Omental fat pad (tissue), 3 donors: ENCODE measurements at regions not wholly inside any gene's neighbourhood (a gene's known extent, or its start where the extent isn't known, plus 50 kb on each side); places are given as distances from the start of the nearest gene placed in this dataset.

Experiments
- ATAC-seq: fragments of 150-250 bp; one replicate; pipeline ENCODE4 v1.9.1; 2016; ENCODE audit warnings: mild to moderate bottlenecking, moderate library complexity; ENCODE audit not compliant: low FRiP score
- DNase-seq: peaks from one replicate; pipeline ENCODE4 v3.0.0-alpha.2; 2019; ENCODE audit warnings: low spot score
- TF ChIP-seq, protein P1 (sequence below), 3 donors: fragments of 450-650 bp; IDR thresholded peaks; one replicate each; pipeline ENCODE4 v1.5.1; 2016 to 2017; ENCODE audit warnings: antibody characterized with exemption in 3 of 3, mild to moderate bottlenecking in 3 of 3, moderate library complexity in 2 of 3

DNA sequence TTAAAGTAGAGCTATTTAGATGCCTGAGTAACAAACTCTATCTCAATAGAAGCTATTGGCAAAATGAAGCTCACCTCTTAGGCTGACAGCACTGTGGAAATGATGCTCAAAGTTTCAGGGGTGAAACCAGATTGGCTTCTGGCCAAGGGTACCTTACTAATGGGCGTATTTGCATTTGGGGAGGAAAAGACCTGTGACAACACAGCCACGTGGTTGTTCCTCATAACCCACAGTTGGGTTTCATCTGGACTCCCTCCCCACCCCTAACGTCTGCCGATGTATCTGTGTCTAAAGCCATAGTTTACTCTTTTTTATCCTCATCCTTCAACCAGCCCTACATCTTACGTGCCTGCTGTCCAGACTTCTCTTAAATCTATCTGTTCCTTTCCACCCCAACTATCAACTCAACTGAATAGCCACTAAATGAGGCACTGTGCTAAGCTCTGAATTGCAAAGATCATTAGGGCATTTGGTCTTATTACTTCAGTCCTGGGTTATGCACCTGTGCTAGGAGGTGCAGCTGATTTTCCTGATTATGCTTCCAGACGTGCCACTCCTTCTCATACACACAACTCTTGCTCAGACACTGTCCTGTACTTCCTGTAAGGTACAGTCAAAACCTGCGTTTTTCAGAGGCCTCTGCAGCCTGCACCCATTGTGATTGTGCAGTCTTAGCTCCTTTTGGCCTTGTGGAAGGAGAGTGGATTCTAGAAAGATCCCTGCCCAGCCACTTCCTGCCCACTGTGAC is 80.6 kb upstream of the ARMC2 start:
- ATAC-seq (no peak), DNase-seq (no peak)
- TF ChIP-seq, protein P1, sequence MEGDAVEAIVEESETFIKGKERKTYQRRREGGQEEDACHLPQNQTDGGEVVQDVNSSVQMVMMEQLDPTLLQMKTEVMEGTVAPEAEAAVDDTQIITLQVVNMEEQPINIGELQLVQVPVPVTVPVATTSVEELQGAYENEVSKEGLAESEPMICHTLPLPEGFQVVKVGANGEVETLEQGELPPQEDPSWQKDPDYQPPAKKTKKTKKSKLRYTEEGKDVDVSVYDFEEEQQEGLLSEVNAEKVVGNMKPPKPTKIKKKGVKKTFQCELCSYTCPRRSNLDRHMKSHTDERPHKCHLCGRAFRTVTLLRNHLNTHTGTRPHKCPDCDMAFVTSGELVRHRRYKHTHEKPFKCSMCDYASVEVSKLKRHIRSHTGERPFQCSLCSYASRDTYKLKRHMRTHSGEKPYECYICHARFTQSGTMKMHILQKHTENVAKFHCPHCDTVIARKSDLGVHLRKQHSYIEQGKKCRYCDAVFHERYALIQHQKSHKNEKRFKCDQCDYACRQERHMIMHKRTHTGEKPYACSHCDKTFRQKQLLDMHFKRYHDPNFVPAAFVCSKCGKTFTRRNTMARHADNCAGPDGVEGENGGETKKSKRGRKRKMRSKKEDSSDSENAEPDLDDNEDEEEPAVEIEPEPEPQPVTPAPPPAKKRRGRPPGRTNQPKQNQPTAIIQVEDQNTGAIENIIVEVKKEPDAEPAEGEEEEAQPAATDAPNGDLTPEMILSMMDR (IDR thresholded peaks at IDR 0.05): no peak

DNA sequence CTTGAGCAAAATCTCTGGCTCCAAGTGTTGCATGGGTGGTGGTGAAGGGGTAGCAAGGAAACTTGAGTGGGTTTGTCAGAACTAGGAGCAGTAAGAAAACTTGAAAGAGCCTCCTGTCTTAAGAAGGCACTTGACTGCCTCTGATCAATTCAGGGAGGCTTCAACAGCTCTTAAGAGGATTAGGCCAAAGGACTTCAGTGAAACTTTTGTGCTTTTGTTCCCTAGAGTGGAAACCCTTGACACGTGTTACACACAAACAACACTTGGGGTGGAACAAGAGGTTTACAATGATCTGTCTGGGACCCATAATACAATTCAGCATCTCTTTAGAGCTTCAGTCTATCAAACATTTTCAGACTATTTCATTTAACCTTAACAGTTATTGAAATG is 80.1 kb upstream of the ARMC2 start:
- no peak for DNase-seq
- TF ChIP-seq, protein P1 (IDR thresholded peaks at IDR 0.05): no peak
- ATAC-seq: no peak

DNA sequence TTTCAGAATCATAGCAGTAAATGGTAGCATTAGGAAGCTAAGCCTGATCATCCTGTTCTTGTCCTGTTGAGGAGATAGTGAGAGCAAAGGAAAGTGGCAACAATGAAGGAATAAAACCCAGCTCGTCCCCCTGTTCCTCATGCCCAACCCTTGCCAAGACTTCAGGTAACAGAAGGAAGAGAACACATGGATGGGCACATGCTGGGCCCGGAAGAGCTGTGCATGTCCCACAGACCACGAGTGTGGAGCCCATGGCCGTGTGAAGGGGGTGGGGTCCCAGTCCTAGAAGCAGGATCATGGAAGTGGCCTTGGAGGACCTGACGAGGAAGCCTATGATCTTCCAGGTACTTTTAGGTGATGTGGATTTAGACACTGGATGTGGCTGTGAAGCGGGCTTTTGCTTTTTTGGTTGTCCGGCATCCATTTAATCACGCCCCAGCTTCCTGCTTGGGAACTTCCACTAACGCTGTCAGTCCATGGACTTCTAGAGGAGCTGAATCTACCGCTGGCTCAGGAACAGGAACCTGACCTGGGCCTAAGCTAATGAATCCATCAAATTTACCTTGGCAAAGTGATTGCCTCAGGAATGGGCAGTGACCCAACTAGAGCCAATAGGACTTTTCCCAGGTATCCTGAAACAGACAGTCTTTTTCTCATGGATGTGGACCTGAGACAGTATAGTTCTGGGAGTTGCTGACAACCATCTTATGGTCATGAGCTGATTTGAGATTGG is 79.3 kb upstream of the ARMC2 start:
- TF ChIP-seq, protein P1 (IDR thresholded peaks at IDR 0.05): no peak
- ATAC-seq (no peak), DNase-seq (no peak)

DNA sequence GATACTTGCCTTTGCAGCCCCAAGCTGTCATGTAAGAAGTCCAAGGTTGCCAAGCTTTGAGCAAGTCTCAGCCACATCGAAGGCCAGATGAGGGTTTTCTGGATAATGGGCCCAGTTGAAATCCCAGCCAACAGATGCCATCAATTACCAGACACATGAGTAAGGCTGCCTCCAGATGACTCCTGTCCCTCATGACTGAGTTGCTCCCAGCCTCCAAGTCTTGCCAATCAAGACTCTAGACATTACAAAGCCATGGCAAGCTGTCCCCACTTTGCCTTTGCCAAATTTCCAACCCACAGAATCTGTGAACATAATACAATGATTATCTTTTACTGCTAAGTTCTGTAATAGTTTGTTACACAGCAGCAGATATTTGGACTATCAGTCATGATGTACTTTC is 76.8 kb upstream of the ARMC2 start:
- DNase-seq (no peak), ATAC-seq (no peak)

DNA sequence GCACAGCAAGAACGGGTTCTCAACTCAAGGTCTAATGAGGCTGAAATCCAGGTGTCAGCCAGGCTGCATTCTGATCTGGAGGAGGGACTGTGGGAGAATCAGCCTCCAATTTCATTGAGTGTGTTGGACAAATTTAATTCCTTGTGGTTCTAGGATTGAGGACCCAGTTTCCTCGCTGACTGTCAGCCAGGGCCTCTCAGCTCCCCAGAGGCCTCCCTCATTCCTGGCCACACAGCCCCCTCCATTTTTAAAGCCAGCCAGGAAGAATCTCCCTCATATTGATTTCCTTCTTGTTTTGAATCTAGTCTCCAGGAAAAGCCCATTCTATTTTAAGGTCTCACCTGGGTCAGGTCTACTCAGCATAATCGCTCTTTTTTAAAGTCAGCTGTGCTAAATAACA is 73.7 kb upstream of the ARMC2 start:
- TF ChIP-seq, protein P1 (IDR thresholded peaks at IDR 0.05): no peak
- ATAC-seq: no peak
- no peak for DNase-seq

More for the DNA sequence above, 76.8 kb upstream of the ARMC2 start:
- TF ChIP-seq, protein P1 (IDR thresholded peaks at IDR 0.05): no peak

DNA sequence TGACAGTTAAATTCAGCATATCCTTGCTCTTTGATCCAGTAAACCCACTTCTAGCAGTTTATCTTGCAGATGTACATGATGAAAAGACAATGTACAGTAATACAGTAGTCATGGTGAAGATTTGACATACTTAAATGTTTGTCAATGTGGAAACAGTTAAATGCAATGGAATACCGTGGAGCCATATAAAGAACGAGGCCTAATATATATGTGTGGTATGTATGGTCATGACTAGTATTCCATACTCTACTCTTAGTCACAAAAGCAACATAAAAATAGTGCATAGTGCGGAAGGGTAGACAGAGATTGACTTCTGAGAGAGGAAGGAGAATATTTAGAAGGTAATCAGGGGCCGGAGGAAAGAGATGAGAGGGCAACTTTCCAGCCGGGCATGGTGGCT is 70.7 kb upstream of the ARMC2 start:
- TF ChIP-seq, protein P1 (IDR thresholded peaks at IDR 0.05): no peak
- DNase-seq: no peak
- no peak for ATAC-seq
